NCI-H69 (cell line): ENCODE measurements at regions not wholly inside any gene's neighbourhood (a gene's known extent, or its start where the extent isn't known, plus 50 kb on each side); places are given as distances from the start of the nearest gene placed in this dataset.
"Not testable (repeated sequence)": the region's sequence is repeated elsewhere in the genome, so short reads cannot be mapped to it uniquely, and the experiment has no call there.

Source experiments
- DNase-seq: peaks from one replicate; lab custom pipeline; 2025; lab: John Stamatoyannopoulos, UW

DNA sequence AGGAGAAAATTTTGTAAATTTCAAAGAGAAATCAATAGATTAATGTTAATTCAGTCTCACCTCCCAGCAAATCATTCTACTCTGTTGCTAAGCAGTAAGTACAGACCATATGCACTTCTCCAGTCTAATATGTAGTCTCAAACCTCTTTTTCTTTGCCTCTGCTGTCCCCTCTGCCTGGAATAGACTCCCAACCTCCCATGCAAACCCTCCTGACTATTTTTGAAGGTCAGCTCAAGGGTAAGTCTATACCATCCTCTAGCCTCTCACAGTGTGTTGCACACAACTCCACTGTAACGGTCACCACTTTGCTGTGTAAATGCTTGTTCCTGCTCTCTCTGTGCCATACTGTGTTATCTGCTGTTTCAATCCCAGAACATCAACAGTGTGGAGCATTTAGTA is 94.5 kb upstream of the TRIM77 start:
- not testable (repeated sequence) for DNase-seq

DNA sequence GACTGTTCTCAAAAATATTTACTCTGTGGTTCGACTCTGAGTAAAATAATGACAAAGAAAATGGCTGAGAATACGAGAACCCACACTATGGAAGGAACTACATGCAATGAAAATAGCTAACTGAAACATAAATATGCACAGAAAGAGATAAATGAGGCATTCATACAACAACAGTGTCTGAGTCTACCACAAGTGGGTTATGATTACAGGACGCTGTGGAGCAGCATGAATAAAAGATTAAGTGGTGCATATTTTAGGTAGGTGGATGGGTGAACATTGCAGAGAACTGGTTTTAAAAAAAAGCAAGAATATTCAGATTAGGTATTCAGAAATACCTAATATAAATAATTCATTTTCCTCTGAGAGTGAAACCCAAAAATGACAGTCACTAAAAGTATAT is 93.9 kb upstream of the TRIM77 start:
- not testable (repeated sequence) for DNase-seq

DNA sequence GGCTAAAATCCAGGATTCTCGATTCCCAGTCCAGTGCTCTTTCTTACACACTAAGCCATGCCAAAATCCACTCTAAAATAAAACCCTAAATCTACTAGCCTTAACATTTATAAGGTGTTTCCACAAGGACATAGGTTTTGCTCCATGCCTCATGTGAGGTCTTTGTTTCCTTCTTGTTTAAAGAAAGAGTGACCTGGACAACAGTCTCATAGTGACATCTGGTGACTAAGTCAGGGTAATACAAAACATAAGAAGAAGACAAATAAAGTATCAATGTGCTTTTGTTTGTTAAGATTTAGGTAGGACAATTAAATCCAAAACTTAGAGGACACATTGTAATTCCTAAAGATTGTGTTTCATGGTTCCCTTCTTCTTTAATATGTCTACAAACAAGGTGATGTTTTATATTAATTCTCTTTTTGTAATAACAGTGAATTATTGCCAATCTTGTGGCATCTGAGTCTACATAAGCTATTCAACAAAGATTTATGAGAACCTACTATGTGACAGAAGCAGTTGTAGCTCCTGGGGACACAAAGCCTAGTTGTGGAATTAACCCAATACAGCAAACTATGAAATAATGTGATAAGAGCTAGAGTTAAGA is 93.0 kb upstream of the TRIM77 start:
- peak; percentile 62 for DNase-seq

DNA sequence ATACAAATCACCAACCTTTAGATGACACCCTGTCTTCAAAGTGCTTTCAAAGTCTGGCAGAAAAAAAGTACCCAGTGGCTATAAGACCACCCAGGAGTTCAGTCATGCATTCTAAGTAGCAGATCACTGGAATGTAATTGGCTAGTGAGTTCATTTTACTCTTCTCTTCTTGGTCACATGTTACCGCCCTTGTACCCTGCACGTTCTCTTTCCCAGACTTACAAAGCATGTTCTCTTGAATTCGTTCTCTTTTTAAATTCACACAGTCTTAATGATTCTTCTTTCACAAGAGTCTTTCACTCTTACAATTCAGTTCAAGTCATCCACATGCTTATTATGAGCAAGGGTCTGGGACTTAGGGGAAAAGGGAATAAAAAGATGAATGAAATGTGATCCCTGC is 89.4 kb upstream of the TRIM77 start:
- not testable (repeated sequence) for DNase-seq

DNA sequence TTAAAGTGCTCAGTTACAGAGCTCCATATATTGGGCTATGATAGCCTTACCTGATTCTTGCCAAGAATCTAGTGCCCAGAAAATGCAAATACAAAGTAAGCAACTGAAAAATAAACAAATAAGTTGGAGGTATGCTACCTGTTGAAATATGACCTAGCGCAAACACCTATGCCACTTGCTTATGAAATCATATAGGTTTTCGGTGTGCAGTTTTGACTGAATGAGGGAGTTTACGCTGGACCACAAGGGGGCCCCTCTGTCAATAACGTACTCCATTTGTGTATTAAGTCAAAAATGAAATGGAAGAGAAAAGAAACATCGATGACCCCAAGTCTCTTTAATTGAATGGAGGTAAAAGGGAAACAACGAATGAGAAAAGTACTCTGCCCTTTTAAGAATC is 84.9 kb upstream of the TRIM77 start:
- peak; percentile 36 for DNase-seq

DNA sequence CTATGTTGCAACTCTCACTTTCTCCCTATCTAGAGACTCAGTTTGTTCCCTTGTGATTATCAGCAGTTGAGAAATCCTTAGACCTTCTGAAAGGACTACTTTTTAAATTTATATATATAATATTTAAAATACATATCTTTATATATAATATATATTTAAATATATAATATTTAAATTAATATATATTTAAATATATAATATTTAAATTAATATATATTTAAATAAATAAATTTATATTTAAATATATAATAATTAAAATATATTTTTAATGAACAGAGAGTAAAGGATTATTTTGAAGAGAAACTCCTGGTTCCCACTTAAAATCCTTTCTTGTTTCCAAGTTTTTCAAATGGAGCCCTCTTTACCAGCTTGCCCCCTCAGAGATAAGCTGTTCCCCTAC is 83.7 kb upstream of the TRIM77 start:
- DNase-seq = no peak

DNA sequence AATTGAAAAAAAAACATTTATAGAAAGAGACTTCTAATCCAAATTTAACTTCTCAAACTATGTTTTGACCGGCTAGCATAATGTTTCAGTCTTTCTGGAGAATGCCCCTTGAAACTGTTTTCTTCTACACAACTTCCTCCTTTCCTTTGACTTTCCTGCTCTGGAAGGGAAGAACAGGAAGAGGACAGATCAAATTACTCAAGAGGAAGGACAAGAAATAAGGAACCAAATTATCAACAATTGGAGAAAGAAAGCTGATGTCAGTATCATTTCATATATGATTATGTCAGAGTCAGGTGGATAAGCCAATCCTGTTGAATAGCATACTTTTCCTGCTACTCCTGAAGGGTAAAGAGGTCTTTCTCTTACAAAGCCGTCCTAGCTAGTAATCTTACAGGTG is 83.2 kb upstream of the TRIM77 start:
- not testable (repeated sequence) for DNase-seq

DNA sequence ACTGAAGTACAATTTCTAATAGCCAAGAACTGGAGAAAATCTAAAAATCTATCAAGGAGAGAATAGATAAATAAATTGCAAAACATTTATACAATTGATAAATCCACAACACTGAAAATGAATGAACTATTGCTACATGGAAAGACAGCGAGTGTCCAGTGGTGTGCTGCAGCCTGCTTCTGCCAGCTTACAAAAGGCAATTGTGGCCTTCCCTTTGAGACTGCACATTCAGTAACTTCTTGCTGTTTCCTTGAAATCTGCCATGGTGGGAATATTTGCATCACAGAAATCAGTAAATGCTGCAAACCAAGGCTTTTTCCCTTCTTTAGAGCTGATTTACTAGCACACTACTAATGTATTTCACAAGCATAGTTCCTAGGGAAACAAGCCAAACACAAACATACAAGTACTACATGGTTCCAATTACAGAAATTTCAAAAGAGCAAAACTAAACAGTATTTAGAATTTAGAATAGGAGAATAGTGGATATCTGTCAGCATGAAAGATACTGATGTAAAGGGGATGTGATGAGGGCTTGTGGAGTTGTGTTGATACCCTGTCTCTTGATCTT is 76.9 kb upstream of the TRIM77 start:
- no peak for DNase-seq

DNA sequence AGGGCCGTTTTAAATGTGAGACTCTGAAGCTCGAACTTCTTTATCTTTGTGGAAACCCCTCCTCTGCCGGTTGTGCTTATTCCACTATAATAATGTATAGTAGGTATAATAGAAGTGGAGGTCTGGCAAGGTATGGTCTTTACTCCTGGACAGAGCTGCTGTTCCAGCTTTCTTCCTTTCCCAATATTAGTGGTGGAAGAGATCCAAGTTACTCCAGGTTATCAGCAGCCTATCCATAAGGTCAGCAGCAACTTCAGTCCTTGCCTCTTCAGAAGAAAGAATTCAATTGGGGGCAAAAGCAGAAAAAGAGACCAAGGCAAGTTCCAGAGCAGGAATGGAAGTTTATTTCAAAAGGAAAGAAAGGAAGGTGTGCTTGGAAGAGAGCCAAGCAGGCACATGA is 69.3 kb upstream of the TRIM77 start:
- DNase-seq = not testable (repeated sequence)

DNA sequence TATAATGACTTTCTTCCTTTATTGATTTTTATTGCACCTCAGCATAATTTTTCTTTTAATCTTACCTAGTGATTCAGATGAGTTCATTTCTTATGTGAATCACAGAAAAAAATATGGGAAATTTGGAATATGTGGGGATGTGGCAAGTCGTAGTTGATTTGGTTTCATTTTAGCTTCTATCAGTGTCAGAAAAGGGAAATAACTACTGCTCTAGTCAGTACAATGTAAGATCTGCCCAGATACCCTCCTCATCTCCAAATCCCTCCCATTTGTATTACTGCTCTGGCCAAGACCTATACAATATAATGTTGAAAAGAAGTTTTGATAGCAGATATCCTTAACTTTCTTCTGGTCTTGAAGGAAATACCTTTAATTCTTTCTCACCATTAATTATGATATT is 61.9 kb upstream of the TRIM77 start:
- DNase-seq = not testable (repeated sequence)

DNA sequence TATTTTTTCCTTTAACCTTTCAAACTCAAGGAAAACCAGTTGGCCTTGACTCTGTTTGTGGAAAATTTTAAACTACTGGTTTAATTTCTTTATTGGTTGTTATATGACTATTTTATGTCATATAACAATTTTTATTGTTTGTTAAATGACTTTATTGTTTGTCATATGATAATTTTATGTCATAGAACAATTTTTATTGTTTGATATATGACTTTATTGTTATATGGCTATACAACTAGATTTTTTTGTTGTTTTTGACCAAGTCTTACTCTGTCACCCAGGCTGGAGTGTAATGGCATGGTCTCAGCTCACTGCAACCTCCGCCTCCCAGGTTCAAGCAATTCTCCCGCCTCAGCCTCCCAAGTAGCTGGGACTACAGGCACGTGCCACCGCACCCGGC is 61.1 kb upstream of the TRIM77 start:
- not testable (repeated sequence) for DNase-seq

DNA sequence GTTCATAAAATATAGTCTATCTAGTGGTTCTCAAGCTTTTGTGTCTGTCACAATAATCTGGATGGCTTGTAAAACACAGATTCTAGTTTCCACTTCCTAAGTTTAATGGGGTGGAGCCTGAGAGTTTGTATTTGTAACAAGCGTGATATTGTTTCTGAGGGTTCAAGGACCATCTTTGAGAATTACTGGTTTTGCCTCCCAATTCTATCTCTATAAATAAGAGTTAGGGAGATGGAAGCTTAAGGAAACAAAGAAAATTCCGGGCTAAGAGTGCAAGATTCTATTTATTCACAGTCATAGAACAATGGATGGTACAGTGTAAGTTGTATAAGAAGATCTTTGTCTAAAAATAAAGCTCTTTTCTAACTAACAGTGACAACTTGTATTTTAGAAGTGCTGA is 55.4 kb upstream of the TRIM77 start:
- not testable (repeated sequence) for DNase-seq

DNA sequence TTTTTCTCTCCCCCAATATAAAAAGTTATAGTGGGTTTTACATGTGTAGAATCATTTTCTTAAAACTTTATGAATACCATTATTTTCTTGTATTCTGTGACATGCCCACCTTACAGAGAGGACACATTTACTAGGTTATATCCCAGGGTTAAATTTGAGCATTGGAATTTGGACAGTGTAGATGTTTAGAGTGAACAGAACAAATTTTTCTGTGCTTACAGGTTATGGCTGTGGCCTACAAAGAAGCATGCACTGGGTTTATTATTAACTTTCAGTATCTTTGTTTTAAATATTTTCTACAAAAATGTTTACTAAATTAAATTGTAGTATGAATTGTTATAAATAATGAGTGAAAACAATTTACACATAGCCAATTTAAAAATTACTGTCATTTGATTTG is 51.3 kb upstream of the TRIM77 start:
- DNase-seq = not testable (repeated sequence)

DNA sequence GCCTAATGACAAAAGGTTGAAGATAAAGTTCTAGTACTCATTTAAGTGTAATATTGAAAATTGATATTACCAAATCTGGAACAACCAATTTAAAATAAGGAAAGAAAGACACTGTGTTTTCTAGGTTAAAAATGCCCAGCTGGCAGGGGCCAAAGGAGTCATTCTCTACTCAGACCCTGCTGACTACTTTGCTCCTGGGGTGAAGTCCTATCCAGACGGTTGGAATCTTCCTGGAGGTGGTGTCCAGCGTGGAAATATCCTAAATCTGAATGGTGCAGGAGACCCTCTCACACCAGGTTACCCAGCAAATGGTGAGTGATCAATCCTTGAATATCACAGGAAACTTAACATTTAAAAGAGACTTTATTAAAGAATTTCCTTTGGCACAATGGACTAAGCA is 50.7 kb upstream of the TRIM77 start:
- DNase-seq = not testable (repeated sequence)

DNA sequence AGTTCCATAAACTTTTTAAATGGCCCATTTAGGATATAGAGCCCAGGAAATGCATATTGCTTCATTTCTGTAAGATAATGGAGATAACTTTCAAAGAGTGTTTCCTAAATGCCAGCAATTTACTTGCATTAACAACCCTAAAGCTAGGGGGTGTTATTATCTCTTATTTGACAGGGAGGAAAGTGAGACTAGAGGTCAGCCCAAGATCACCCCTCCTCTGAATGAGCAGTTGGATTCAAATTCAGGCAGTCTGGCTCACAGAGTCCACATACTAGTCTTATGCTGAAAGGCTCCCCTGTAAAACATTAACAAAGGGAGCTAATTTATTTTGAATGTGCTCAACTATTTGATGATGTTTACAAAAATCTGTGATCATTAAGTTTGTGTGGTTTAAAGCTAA is 49.9 kb upstream of the TRIM77 start:
- DNase-seq = peak; percentile 43
